Testis (tissue), 2 donors: ENCODE measurements at regions not wholly inside any gene's neighbourhood (a gene's known extent, or its start where the extent isn't known, plus 50 kb on each side); places are given as distances from the start of the nearest gene placed in this dataset.
"Not testable (repeated sequence)": the region's sequence is repeated elsewhere in the genome, so short reads cannot be mapped to it uniquely, and the experiment has no call there.

Experiments used
- DNase-seq: peaks from one replicate; pipeline ENCODE4 v3.0.0-alpha.2; 2019
- H3K27ac ChIP-seq, 2 donors: fragments of 200-600 bp; sonication (generic); one replicate each; pipeline ENCODE4 v1.5.1; 2019
- H3K27me3 ChIP-seq: fragments of 200-600 bp; sonication (generic); one replicate; pipeline ENCODE4 v1.5.1; 2019
- H3K36me3 ChIP-seq: fragments of 200-600 bp; sonication (generic); one replicate; pipeline ENCODE4 v1.5.1; 2017; ENCODE audit warnings: low read depth; ENCODE audit errors: missing control alignments
- H3K4me1 ChIP-seq: fragments of 200-600 bp; sonication (generic); one replicate; pipeline ENCODE4 v1.5.1; 2019
- H3K4me3 ChIP-seq, 2 donors: fragments of 200-600 bp; sonication (generic); one replicate each; pipeline ENCODE4 v1.5.1; 2017 to 2019
- H3K9me3 ChIP-seq: fragments of 200-600 bp; sonication (generic); one replicate; pipeline ENCODE4 v1.5.1; 2017
- CTCF ChIP-seq, 3 experiments: fragments of 450-650 bp in 2 of 3; fragments of 200-600 bp in 1 of 3; sonication (generic) in 1 of 3; IDR thresholded peaks; one replicate each; pipeline ENCODE4 v1.5.1; 2016 to 2019; ENCODE audit warnings: antibody characterized with exemption in 3 of 3, mild to moderate bottlenecking in 2 of 3, moderate library complexity in 1 of 3
- POLR2A ChIP-seq: fragments of 450-650 bp; IDR thresholded peaks from one replicate; pipeline ENCODE4 v1.6.1; 2017; ENCODE audit warnings: antibody characterized with exemption, mild to moderate bottlenecking, moderate library complexity
- WGBS, 2 donors: methylation state at CpG; one replicate each; pipeline ENCODE4 v1.1.5; 2018; 5-methylcytosine and 5-hydroxymethylcytosine counted together
- intact Hi-C: fragments of 100-400 bp; cut with DNase I; formaldehyde crosslinking; loops from one replicate; pipeline ENCODE4 v1.15.1; 2023; ENCODE audit warnings: low total_unique reads

GRCh38 chr2:120514521-120514920 is 168.6 kb downstream of the INHBB start:
- Histone ChIP-seq H3K4me3 (no peak overlapping the region), H3K27ac (no peak overlapping the region), H3K9me3 (no peaks in the 10 kb centered on the region), H3K36me3 (no peaks in the 10 kb centered on the region), H3K4me1 (peaks cover 14% of the 10 kb centered on the region), H3K27me3 (no peaks in the 10 kb centered on the region)
- WGBS, 2 donors, result 88 to 92% methylated on average over 8 of the region's 8 CpGs
- TF ChIP-seq CTCF (IDR thresholded peaks at IDR 0.05) (no peak), POLR2A (no peak)
- intact Hi-C loops, result no loop called here
- no peak for DNase-seq

- H3K36me3 ChIP-seq, DNase-seq, H3K27ac ChIP-seq, H3K27me3 ChIP-seq, H3K9me3 ChIP-seq, H3K4me3 ChIP-seq, intact Hi-C loops: not testable (repeated sequence)
- 95 to 96% methylated on average over 1 of the region's 1 CpG for WGBS, 2 donors
- H3K4me1 ChIP-seq, result peaks cover 14% of the 10 kb centered on the region
These were observed 169.3 kb downstream of the INHBB start for GRCh38 chr2:120515066-120515758.

- TF ChIP-seq POLR2A, result no peak
- no peak for TF ChIP-seq CTCF (IDR thresholded peaks at IDR 0.05)
- no peak for DNase-seq
- intact Hi-C loops, result no loop called here
These were observed 170.1 kb downstream of the INHBB start for GRCh38 chr2:120515759-120516678.

GRCh38 chr2:120516679-120517314 is 170.9 kb downstream of the INHBB start:
- no peak overlapping the region for H3K4me3 ChIP-seq
- peaks cover 19% of the 10 kb centered on the region for H3K4me1 ChIP-seq
- intact Hi-C loops, result no loop called here
- no peaks in the 10 kb centered on the region for H3K9me3 ChIP-seq
- no peak for DNase-seq
- 62 to 68% methylated on average over 6 of the region's 6 CpGs for WGBS, 2 donors
- no peak overlapping the region for H3K27ac ChIP-seq
- H3K36me3 ChIP-seq, result no peaks in the 10 kb centered on the region
- TF ChIP-seq CTCF (IDR thresholded peaks at IDR 0.05) (no peak), POLR2A (no peak)
- no peaks in the 10 kb centered on the region for H3K27me3 ChIP-seq

More at GRCh38 chr2:120515759-120516678, 170.1 kb downstream of the INHBB start:
- 71 to 77% methylated on average over 5 of the region's 5 CpGs for WGBS, 2 donors
- Histone ChIP-seq H3K4me1 (peaks cover 14% of the 10 kb centered on the region), H3K27ac (no peak overlapping the region), H3K9me3 (no peaks in the 10 kb centered on the region), H3K4me3 (no peak overlapping the region), H3K27me3 (no peaks in the 10 kb centered on the region), H3K36me3 (no peaks in the 10 kb centered on the region)
